OCI-LY7 (cell line): ENCODE measurements at regions not wholly inside any gene's neighbourhood (a gene's known extent, or its start where the extent isn't known, plus 50 kb on each side); places are given as distances from the start of the nearest gene placed in this dataset.

Source experiments
- EZH2phosphoT487 ChIP-seq: fragments of 200-600 bp; sonication (generic); IDR thresholded peaks from 2 replicates; pipeline ENCODE4 v1.6.1; 2018; ENCODE audit warnings: low read depth, borderline replicate concordance, mild to moderate bottlenecking, mixed run types, antibody characterized with exemption, low read length, moderate library complexity, mixed read lengths
- TF ChIP-seq, protein P1 (sequence below): fragments of 200-600 bp; sonication (generic); conservative IDR thresholded peaks from 2 replicates; pipeline ENCODE4 v1.5.1; 2014; ENCODE audit warnings: mild to moderate bottlenecking, antibody characterized with exemption, low read length, moderate library complexity, mixed read lengths

DNA sequence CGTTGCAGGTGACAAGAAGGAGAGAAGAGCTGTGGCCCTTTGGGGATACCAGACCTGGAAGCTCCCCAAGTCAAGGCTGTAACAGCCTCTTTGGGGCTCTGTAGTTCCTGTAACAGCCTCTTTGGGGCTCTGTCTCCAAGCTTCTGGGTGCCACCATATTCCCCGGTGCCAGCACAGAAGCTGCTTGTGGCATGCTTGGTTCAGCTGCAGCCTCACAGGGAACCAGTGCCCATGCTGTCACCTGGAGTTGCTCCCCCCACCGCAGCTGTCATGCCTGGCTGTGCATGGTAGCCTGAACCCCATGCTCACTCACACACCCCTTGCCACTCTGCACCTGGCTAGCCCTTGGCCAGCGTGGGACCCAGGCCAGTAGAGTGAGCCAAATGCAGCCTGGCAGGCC, 109.1 kb downstream of the ELAPOR2 start:
- TF ChIP-seq, protein P1, sequence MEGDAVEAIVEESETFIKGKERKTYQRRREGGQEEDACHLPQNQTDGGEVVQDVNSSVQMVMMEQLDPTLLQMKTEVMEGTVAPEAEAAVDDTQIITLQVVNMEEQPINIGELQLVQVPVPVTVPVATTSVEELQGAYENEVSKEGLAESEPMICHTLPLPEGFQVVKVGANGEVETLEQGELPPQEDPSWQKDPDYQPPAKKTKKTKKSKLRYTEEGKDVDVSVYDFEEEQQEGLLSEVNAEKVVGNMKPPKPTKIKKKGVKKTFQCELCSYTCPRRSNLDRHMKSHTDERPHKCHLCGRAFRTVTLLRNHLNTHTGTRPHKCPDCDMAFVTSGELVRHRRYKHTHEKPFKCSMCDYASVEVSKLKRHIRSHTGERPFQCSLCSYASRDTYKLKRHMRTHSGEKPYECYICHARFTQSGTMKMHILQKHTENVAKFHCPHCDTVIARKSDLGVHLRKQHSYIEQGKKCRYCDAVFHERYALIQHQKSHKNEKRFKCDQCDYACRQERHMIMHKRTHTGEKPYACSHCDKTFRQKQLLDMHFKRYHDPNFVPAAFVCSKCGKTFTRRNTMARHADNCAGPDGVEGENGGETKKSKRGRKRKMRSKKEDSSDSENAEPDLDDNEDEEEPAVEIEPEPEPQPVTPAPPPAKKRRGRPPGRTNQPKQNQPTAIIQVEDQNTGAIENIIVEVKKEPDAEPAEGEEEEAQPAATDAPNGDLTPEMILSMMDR = no peak
- TF ChIP-seq EZH2phosphoT487 = no peak
